ENCODE measurements at regions not wholly inside any gene's neighbourhood (a gene's known extent, or its start where the extent isn't known, plus 50 kb on each side); places are given as distances from the start of the nearest gene placed in this dataset.
A peak's percentile ranks its signal among the peaks of the same experiment; 100 is the strongest.

DNA sequence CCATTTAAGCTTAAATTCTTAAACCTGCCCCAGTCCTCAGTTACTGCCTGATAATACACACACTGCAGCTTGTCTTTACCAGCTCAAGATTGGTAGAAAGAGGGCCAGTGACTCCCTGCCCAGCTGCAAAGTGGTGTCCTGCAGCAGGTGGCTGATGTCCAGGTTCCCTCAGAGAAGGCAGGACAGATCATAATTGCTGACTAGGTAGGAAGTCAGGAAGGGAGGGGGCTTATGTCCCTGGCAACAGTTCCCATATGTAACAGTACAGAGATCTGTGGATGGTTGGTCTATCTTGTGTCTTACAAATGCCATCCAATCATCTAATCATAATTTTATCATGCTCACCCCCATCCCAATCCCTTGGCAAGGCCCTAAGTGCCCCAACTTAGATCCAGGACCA, 492.1 kb upstream of the PPP2R3A start:
- DNase-seq (ENCODE audit: low spot score): no peak

DNA sequence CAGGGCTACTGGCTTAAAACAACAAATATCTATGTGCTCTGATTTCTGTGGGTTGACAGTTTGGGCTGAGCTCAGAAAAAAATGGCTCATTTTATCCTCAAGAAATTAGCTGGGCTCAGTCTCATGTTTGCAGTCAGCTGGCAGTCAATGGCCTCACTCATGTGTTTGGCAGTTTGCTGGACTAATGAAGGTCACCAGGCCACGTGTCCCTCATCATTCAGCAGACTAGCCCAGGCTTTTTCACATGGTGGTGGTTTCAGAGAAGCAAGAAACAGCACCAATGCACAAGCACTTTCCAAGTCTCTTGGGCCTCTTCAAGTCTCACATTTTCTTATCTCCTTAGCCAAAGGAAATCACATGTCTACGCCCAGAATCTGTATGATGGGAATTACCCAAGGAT, 478.3 kb upstream of the PPP2R3A start:
- peak; percentile 29 for DNase-seq (ENCODE audit: low spot score)

DNA sequence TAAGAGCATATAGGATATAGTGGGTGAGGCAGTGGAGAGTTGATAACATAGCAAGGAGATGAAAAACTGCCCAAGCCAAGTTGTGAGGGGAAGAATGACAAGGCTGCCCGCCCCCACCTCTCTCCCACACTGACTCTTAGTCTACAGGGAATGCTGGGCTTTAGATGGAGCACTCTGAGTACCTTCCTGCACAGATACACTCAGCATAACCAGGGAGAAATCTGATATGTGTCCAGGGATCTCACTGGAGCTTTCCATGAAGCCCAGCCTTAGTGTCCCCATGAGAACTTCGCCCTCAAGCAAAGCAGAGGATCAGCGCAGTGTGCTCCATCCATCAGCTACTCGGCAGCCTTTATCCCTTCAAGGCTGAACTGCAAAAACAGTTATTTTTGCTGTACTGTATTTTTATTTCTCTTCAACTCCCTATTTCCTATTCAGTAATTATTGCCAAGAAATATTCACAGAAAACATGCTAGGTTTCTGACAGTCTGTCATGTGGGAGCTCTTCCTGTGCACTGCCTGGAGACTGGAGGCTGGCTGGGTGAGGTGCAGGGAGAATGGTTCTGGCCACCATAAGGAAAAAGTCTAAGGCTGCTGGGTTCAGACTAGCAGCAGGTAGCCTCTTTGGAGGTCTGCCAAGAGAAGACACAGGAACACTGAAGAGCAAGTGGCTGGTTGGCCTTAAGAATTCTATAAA, 475.2 kb upstream of the PPP2R3A start:
- no peak for DNase-seq (ENCODE audit: low spot score)

DNA sequence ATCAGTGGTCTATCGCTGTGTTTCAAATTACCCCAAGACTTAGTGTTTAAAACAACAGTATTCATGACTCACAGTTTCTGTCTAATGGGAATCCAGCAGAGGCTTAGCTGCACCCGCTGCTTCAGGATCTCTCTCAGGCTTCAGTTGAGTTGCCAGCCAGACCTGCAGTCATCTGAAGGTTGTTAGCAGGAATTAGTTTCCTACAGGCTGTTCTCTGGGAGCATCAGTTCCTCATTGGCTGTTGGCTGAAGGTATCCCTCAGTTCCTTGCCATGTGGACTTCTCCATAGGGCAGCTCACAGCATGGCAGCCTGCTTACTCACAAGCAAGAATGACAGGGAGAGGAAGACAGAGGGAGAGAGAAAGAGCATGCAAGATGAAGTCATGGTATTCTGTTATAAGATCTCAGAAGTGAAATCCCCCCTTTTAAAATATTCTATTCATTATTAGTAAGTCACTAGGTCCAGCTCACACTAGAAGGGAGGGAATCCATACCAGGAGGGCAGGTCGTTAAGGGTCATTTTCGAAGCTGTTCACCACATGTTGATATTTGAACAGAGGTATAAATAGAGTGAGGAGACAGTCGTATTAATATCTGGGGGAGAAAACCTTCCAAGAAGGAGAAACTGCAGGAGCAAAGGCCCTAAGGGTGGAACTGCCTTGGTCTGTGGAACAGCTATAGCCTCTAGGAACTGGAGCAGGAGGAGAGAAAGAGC, 473.9 kb upstream of the PPP2R3A start:
- no peak for DNase-seq (ENCODE audit: low spot score)

DNA sequence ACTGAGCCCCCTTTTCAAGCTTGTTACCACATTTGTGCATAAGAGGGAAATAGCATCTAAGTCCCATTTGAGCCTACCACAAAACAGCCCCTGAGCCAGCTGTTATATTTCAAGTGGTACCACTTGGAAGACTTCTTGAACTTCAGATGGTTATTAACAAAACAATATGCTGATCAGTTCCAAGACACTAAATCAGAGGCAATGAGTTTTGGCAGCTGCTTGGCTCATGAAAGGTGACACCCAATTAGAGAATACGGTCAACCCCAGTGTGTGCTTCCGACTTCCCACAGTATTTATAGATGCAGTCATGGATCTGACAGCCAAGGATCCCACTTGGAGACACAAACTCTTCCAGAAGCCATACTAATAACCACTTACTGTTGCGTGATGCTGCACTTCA, 469.6 kb upstream of the PPP2R3A start:
- no peak for DNase-seq (ENCODE audit: low spot score)

DNA sequence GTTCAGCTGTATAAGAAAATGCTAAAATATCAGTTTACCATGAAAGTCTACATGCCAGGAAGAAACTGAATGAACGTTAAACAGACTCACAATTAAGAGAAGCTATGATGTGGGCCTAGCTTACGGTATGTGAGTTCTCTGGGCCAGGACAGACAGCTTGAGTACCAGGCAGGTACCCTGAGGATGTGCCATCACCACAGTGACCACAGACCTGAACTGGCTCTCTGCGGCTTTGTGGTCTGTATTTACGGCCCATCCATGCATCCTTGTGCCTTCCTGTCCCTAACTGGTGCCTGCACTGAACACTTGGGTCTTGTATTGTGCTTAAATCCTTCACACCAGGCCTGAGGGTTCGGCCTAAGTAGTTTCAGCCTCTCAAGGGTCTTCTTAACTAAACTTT, 467.5 kb upstream of the PPP2R3A start:
- DNase-seq (ENCODE audit: low spot score): no peak

DNA sequence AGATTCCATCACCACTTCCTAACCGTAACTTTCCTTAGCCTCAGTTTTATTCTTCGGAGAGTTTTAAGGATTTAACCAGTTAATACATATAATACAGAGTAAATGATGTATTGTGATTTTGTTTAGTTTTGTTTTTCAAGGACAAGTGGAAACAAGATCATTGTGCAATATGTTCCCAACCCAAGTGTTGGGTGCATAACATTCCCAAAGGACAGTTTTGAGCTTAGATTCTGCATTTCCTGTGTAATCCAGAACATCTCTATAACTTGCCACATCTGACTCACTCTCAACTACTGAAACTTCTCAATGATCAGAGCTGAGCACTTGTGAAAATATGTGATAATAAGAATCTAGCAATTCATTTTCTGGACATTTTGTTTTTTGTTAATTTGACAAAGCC, 466.1 kb upstream of the PPP2R3A start:
- no peak for DNase-seq (ENCODE audit: low spot score)

DNA sequence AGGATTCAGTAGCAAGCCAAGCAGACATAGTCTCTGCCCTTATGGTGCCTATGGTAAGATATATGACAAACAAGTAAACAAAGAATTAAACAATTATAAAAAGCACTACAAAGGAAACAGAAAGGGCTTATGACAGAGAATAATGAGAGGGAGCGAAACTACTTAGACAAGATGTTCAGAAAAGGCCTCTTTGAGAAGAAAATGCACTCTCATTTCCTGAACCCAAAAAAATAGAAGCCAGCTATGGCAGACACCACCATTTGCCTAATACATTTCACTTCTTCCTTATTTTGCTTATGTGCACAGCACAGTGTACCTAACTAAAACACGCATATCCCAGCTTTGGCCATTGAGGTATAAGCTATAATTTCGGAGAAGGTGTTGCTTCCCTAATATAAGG, 465.5 kb upstream of the PPP2R3A start:
- no peak for DNase-seq (ENCODE audit: low spot score)

DNA sequence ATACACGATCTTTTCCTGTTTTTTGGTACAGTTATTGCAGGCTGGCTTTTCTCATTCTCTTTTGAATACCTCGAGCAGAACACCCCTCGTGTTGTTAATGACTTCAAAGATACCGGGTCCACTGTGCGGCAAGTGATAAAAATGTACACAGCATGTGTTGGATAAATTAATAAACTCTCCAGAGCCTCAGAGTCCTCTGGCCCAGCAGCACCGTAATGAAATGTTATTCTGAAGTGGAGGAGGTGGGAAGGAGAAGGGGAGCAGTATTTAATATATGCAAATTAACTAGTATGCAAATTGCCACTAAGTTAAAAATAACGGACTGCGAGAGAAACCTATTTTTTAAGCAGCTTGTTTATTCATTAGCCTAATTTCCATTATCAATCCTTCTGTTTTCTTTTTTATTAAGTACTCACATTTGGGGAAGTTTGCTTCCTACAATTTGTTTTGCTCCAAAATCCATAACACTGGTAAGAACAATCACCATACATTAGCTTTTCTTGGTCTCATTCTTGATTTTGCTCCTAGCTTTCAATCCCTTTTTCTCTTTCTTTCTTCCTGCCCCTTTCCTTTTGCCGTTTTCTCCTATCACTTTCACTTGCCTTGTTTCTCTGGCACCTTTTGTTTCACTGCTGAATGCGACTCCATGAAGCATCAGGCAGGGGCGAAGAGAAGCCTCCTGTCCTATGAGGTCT, 462.3 kb upstream of the PPP2R3A start:
- DNase-seq (ENCODE audit: low spot score): no peak

DNA sequence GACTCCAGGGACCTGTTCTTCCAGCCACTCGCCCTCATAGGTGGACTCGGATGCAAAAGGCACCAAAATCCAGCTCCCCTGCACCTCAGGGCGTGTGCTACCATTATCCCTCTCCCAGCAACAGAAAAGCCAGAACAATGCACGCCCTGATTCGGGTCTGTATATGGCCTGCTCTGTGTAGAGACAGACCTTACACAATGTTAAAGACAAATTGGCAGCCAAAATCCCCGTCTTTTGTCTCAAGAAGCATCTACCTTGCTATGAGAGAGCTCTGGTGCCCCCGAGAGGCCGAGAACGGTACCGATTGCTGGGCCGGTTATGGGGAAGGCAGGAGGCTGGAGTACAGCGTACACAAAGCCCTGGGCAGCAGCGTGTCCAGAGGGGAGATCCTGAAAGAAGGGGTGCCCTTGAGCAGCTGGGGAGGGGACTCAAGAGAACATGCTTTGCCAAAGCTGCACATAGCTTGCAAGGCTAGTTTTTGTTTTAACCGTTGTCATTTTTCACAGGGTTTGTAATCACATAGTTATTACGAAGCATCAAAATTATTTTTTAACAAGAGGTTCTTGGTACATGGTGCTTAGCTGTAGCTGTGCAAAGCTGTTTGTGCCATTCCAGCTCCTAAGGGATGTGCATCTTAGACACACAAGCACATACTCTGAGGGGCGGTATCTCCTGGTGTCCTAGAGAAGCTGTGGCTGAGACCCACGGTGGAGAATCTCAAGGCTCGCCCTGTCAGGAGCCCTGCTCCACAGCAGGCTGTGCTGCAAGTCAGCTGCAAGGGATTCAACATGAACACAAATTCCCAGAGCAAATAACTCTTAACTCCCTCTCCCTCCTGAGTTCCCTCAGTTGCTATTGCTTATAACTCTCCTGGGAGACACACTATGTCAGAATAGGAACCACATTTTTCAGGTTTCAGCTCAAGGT, 461.5 kb upstream of the PPP2R3A start:
- DNase-seq (ENCODE audit: low spot score): peak; percentile 51

DNA sequence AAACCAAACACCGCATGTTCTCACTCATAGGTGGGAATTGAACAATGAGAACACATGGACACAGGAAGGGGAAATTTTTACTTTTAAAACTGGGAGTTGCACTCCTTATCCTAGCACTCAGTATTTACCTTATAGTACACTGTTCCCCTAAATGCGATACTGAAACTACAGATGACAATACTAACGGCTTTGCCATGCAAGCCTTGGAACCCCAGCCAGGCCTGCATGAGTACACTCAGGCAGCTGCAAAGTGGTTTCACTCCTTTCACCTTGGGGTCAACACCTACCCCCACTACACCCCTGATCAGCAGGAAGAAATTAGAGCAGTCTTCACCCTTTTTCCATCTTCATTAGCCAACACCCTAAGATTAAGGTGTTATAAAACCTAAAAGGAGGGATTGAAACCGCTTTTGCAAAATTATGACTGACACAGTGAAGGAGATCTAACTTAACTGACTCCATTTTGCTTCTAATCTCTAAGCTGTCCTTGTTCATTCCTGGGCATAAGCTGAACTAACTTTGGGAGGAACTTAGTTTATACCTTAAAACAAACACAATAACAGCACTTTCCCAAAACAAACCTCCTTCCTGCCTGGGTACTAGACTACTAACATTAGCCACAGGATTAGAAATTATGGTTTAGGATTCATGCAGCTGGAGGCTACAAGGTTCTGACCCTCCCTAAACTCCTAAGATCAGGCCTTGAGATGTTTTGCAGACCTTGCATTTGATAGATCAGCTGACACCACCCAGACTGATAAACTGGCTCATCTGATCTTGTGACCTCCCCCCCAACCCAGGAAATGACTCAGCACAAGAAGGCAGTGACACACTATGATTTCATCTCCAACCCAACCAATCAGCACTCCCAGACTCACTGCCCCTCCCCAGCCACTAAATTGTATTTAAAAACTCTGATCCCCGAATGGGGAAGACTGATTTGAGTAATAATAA, 452.1 kb upstream of the PPP2R3A start:
- no peak for DNase-seq (ENCODE audit: low spot score)

DNA sequence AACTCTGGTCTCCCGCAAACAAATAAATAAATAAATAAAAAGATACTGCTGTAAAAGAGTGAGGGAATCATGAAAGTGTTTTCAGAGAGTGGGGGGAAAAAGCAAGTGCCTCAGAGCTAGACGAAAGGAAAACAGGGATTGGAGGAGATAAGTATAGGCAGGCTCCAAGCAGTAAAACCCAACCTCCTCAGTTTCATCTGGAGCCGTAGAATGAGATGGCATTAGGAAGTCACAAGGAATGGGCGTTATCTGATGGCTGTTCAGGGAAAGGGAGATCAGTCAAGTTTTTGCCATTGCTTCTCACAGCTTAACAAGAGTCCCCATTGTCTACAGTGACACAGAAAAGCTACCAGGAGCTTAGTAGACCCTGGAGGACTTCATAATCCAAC, 451.5 kb upstream of the PPP2R3A start:
- DNase-seq (ENCODE audit: low spot score): no peak

DNA sequence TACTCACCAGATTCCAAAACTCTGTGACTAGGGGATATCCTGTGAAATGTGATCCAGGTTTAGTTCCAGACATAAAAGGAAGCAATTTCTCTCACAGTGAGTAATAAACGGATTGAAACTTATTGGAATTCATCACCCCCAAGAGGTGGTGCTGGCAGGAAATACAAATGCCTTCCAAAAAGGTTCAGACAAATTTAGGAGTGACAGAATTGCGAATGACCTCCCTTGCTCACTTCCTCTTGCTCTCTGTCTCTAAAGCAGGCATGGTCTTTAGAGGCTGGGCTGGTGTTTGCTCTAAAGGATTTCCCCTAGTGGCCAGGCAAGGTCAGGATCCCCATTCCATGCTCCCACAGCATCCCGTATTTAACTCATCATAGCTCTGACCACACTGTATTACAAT, 449.4 kb upstream of the PPP2R3A start:
- no peak for DNase-seq (ENCODE audit: low spot score)

DNA sequence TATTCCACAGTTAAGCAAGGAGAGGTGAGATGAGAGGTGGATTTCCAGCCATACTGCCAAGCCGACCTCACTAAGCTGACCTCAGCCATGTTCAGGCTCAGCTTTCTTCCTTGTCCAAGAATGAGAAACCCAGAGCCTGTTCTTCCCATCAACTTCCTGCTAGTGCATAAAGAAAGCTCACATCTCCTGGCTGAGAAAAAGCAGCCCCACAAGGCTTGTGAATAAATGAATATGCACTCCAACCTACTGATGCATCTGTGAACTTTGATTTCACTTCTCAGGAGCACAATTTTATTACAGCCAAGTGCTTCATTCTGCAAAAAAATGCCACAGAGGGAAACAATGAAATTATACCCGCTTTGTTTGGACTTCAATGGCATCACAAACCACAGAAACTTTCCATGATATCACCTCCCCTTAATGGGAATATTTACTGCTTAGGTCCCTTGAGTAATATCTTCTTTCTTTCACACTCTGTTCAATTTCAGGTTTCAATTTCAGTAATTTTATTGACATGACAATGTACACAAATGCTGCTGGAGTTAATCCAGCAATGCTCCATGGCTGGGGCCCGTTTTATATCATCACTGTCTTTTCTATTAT, 437.0 kb upstream of the PPP2R3A start:
- no peak for DNase-seq (ENCODE audit: low spot score)

DNA sequence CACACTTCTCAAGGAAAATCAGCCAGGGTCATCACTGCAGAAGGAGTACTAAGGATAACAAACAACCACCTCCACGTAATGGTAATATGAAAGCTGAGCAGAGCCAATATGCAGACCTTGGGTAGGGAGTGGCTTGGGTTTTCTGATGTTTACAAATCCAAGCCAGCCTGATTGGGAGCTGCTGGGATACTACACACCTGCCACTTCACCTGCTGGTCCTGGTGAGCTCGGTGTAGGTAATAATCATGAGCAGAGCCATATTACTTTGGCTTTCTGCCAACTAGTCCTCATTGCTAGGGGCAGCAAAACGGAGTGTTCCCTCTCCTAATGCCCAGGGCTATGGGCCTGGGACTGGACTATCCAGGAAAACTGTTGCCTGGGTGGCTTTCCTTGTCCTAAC, 433.5 kb upstream of the PPP2R3A start:
- DNase-seq (ENCODE audit: low spot score): no peak

DNA sequence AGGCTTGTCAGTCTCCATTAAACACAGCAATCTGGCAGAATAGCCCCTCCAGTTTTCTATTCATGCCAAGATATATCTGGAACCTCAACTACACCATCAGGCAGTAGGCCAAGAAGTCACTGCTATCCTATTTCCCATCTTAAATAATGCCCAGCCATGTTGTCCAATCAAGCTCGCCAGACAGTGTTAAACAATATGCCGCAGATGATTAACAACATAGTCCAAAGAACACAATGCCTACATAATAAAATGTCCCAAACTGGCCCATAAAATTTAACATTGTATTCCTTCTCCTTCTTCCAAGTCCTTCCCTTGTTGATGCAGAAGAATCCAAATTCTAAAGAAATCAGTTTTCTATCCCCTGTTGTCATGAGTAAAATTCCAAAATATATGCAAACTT, 427.4 kb upstream of the PPP2R3A start:
- no peak for DNase-seq (ENCODE audit: low spot score)

DNA sequence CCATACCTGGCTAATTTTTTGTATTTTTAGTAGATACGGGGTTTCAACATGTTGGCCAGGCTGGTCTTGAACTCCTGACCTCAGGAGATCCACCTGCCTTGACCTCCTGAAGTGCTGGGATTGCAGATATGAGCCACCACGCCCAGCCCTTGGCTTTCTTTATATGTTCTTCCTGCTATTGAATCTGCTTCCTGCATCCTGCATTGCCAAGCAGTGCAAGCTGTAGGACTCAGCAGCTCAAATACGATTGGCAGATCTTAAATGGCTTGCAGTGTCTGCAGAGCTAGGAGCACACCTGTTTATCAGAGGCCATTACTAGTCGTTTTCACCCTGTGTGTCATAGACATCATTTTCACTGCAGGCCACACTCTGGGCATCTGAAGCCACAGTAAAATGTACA, 426.2 kb upstream of the PPP2R3A start:
- DNase-seq (ENCODE audit: low spot score): no peak

DNA sequence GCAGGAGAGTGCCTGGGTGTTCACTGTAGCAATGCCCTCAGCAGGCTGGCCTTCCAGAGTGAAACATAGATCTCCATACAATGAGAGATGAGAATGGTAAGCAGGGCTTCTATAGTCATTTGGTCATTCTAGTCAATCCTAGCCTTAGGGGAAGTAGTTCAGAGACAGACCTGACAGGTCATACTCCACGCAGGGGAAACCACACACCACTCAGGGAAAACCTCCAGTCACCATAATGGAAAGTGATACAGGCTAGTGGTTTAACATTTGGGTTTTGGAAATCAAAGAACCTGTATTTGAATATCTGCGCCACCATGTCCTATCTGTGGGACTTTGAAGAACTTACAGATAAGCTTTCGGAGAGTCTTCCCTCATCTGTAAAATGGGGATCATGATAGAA, 425.7 kb upstream of the PPP2R3A start:
- no peak for DNase-seq (ENCODE audit: low spot score)

DNA sequence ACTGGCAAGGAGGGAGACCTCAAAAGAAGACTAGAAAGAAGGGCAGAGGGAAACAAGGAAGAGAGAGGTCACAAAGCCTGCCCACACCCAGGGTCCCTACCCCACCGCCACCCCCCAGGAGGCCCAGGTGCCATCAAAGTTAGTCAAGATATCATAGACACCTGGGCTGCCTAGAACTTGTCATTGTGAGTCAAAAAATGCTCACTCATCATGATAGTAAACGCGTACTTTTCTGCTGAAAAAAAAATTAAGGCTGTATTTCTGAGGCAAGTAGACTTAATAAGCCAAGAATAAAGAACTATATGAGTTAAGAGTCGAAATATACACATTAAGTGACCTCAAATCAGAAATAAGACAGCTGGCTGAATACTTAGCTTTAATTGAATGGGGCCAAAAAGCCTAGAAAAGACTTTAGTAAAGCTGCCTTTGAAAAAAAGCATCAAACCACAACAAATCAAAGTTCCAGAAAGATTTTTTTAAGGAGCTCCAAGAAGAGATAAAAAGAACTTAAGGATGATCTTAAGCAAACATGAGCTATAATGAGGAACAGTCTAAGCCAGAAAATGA, 415.5 kb upstream of the PPP2R3A start:
- DNase-seq (ENCODE audit: low spot score): no peak

DNA sequence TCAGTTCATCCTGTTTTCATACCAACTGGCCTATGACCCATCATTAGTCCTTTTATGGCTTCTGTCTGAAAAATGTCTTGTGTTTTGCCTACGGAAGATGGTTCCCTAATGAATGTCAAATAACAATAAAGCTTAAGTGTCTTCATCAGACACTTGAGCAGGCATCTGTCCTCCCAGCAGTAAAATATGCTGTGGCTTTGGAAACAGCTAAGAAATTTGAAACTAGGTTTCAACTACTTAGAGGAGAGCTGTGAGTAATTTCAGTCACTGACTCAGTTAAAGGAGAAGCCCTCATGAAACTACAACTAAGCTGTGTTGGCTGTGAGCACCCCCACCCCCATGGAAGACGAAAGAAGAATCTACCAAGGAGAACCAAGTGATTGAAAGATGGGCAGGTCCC, 409.4 kb upstream of the PPP2R3A start:
- no peak for DNase-seq (ENCODE audit: low spot score)

All from globus pallidus (tissue), 1 donor.